ENCODE measurements at regions not wholly inside any gene's neighbourhood (a gene's known extent, or its start where the extent isn't known, plus 50 kb on each side); places are given as distances from the start of the nearest gene placed in this dataset.

DNA sequence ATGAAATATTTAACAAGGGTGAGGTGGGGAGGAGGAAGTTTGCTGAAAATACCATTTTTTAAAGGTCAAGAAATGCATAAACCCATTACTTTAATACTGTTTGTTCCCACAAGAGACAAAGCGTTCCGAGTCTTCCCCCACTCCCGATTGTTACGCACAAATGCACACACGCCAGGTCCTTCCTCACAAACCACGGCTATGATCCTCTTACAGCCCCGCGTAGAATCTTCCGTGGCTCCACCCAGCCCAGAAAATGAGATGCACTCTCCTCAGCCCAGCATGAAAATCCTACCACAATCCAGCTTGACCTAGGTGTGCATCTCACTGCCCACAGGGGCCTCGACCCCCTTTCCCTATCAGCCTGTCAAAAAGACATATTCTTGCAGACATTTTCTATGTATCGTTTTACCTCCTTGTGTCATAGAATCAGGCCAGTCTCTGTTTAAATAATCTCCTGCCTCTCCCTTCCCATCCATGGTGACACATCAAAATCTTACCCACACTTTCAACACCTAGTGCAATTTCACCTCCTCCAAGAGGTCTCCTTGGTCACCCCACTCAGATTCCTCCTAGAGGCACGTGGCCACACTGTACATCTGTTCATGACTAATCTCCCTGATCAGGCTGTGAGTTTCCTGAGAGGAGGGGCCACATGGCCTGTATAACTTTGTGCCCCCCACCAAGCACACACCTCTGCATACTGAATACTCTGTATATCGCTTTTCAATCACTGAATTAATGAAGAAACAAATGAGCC, 491.0 kb upstream of the KLHL29 start:
- Mint-ChIP-seq H3K4me3 (no peak overlapping the region), H3K9me3 (ENCODE audit: low read depth) (no peaks in the 10 kb centered on the region), H3K36me3 (ENCODE audit: low read depth) (no peaks in the 10 kb centered on the region), H3K27ac (no peak overlapping the region), H3K27me3 (no peaks in the 10 kb centered on the region), H3K4me1 (no peaks in the 10 kb centered on the region)
- no peak for DNase-seq
- POLR2A ChIA-PET = no interaction called here
- CTCF ChIA-PET = no interaction called here
- intact Hi-C loops (cut with DNase I, micrococcal nuclease) = no loop called here
- ATAC-seq = no peak

DNA sequence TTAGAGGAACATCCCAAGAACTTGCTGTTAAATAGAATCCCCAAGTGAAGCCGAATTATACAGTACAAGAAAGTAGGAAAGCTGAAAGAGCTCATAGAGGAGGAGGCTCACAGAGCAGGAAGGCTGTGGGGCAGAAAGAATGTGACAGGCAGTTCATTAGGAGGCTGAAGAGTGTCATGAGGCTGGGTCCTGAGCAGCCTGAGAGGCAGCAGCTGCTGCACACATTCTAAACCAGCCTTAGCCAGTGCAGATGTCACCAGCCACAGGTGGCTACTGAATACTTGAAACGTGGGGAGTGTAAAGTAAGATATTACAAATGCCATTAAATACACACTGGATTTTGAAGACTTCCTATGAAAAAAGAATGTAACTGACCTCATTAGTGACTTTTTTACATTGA, 490.2 kb upstream of the KLHL29 start:
- Mint-ChIP-seq H3K27me3 (peaks cover 2% of the 10 kb centered on the region), H3K9me3 (ENCODE audit: low read depth) (no peaks in the 10 kb centered on the region), H3K4me3 (no peak overlapping the region), H3K36me3 (ENCODE audit: low read depth) (no peaks in the 10 kb centered on the region), H3K27ac (no peak overlapping the region), H3K4me1 (no peaks in the 10 kb centered on the region)
- POLR2A ChIA-PET = no interaction called here
- DNase-seq = no peak
- intact Hi-C loops (cut with DNase I, micrococcal nuclease) = no loop called here
- CTCF ChIA-PET = no interaction called here
- no peak for ATAC-seq

GRCh38 chr2:22897428-22897827, 487.6 kb upstream of the KLHL29 start:
- H3K4me1 Mint-ChIP-seq = no peaks in the 10 kb centered on the region
- ChIA-PET CTCF (no interaction called here), POLR2A (no interaction called here)
- H3K27me3 Mint-ChIP-seq = peaks cover 3% of the 10 kb centered on the region
- no peaks in the 10 kb centered on the region for H3K36me3 Mint-ChIP-seq (ENCODE audit: low read depth)
- H3K27ac Mint-ChIP-seq = no peak overlapping the region
- no peaks in the 10 kb centered on the region for H3K9me3 Mint-ChIP-seq (ENCODE audit: low read depth)
- ATAC-seq (no peak), DNase-seq (no peak)
- intact Hi-C loops (cut with DNase I, micrococcal nuclease) = no loop called here
- no peak overlapping the region for H3K4me3 Mint-ChIP-seq

- POLR2A ChIA-PET = no interaction called here
- peaks cover 4% of the 10 kb centered on the region for H3K27me3 Mint-ChIP-seq
- CTCF ChIA-PET = no interaction called here
- no peaks in the 10 kb centered on the region for H3K36me3 Mint-ChIP-seq (ENCODE audit: low read depth)
- no peak for ATAC-seq
- DNase-seq = no peak
- H3K4me1 Mint-ChIP-seq = no peaks in the 10 kb centered on the region
- H3K27ac Mint-ChIP-seq = no peak overlapping the region
- H3K9me3 Mint-ChIP-seq (ENCODE audit: low read depth) = no peaks in the 10 kb centered on the region
- intact Hi-C loops (cut with DNase I, micrococcal nuclease) = no loop called here
- no peak overlapping the region for H3K4me3 Mint-ChIP-seq
These were observed 484.3 kb upstream of the KLHL29 start for GRCh38 chr2:22900674-22901073.

DNA sequence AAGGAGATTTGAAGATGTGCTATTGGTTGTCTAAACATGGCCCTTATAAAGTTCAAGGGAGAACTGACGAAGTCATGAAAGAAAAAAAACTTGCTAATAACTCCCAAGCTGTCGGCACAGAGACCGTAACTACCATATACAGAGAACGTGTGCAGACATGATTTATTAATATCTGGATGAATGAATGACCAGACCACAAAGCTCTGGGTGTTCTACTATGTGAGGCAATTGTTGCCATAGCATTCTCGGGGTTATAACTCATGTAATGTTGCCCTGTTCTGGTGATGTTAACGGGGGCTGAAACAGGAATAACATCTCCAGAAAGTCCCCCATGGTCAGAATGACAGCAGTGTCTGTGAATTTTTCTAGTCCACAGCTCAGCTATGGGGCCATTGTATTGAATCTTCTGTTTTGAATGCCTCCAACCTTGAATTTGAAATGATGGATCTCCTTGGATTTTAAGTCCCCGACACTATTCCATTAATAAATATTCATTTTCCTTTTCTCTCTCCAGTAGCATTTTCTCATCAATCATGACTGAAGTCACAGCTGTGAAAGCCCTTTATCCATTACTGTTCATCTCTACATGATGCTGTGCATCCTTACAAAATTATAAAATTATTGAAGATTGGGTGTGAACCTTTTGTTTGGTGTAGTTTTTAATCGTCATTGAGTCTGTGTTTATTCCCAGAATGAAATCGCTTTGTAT, 483.4 kb upstream of the KLHL29 start:
- no peak for ATAC-seq

GRCh38 chr2:22902180-22902550, 482.8 kb upstream of the KLHL29 start:
- Mint-ChIP-seq H3K27ac (no peak overlapping the region), H3K27me3 (peaks cover 4% of the 10 kb centered on the region), H3K9me3 (ENCODE audit: low read depth) (no peaks in the 10 kb centered on the region), H3K36me3 (ENCODE audit: low read depth) (no peaks in the 10 kb centered on the region), H3K4me3 (no peak overlapping the region), H3K4me1 (no peaks in the 10 kb centered on the region)
- ChIA-PET CTCF (no interaction called here), POLR2A (no interaction called here)
- intact Hi-C loops (cut with DNase I, micrococcal nuclease) = no loop called here
- no peak for DNase-seq
- ATAC-seq = no peak

More for the DNA sequence above, 483.4 kb upstream of the KLHL29 start:
- CTCF ChIA-PET = interaction anchor here (0.6 kb wide), 1 partner anchor 1094 kb away, joined by 4 read pairs; no protein-coding TSS in a partner anchor
- H3K27me3 Mint-ChIP-seq = peaks cover 4% of the 10 kb centered on the region
- intact Hi-C loops (cut with DNase I, micrococcal nuclease) = no loop called here
- H3K9me3 Mint-ChIP-seq (ENCODE audit: low read depth) = no peaks in the 10 kb centered on the region
- no peak for DNase-seq
- POLR2A ChIA-PET = no interaction called here
- H3K36me3 Mint-ChIP-seq (ENCODE audit: low read depth) = no peaks in the 10 kb centered on the region
- no peak overlapping the region for H3K4me3 Mint-ChIP-seq
- H3K4me1 Mint-ChIP-seq = no peaks in the 10 kb centered on the region
- H3K27ac Mint-ChIP-seq = no peak overlapping the region

DNA sequence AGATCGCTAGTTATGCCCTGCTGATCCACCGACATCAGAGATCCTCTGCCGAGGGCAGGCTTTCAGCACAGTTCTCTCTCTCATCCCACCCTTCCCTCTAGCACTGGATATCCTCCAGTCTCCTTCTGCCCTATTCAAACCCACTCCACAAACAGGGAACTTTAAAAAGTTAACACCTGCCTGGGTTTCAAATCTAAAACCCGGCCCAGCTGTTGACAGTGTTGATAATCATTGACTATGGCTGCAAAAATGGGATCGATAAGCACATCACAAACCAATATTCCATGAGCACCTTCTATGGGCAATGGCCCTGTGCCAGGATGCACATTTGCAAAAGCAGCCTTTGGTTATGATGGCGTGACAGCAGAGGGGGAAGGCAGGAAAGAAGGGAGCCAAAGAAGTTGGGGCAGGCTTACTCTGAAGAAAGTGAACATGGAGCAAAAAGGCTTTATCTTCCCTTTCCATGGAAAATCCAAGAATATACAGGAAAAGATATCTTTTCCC, 482.3 kb upstream of the KLHL29 start:
- H3K36me3 Mint-ChIP-seq (ENCODE audit: low read depth) = no peaks in the 10 kb centered on the region
- ATAC-seq = no peak
- H3K27me3 Mint-ChIP-seq = peaks cover 4% of the 10 kb centered on the region
- ChIA-PET POLR2A (no interaction called here), CTCF (no interaction called here)
- no peak for DNase-seq
- no peak overlapping the region for H3K4me3 Mint-ChIP-seq
- no peaks in the 10 kb centered on the region for H3K4me1 Mint-ChIP-seq
- no peaks in the 10 kb centered on the region for H3K9me3 Mint-ChIP-seq (ENCODE audit: low read depth)
- intact Hi-C loops (cut with DNase I, micrococcal nuclease) = no loop called here
- no peak overlapping the region for H3K27ac Mint-ChIP-seq

GRCh38 chr2:22903616-22904015, 481.4 kb upstream of the KLHL29 start:
- CTCF ChIA-PET = no interaction called here
- intact Hi-C loops (cut with DNase I, micrococcal nuclease) = no loop called here
- H3K4me3 Mint-ChIP-seq = no peak overlapping the region

GRCh38 chr2:22904126-22904684, 480.8 kb upstream of the KLHL29 start:
- ATAC-seq (no peak), DNase-seq (peak; percentile 46)
- POLR2A ChIA-PET = no interaction called here
- Mint-ChIP-seq H3K36me3 (ENCODE audit: low read depth) (no peaks in the 10 kb centered on the region), H3K27ac (no peak overlapping the region), H3K4me1 (no peaks in the 10 kb centered on the region), H3K9me3 (ENCODE audit: low read depth) (no peaks in the 10 kb centered on the region), H3K27me3 (peaks cover 8% of the 10 kb centered on the region), H3K4me3 (no peak overlapping the region)
- intact Hi-C loops (cut with DNase I, micrococcal nuclease) = no loop called here
- CTCF ChIA-PET = no interaction called here

More at GRCh38 chr2:22903616-22904015, 481.4 kb upstream of the KLHL29 start:
- Mint-ChIP-seq H3K27me3 (peaks cover 8% of the 10 kb centered on the region), H3K27ac (no peak overlapping the region), H3K4me1 (no peaks in the 10 kb centered on the region), H3K9me3 (ENCODE audit: low read depth) (no peaks in the 10 kb centered on the region), H3K36me3 (ENCODE audit: low read depth) (no peaks in the 10 kb centered on the region)
- ATAC-seq (no peak), DNase-seq (no peak)
- POLR2A ChIA-PET = no interaction called here

GRCh38 chr2:22907330-22907729, 477.6 kb upstream of the KLHL29 start:
- ATAC-seq (no peak), DNase-seq (no peak)
- no peak overlapping the region for H3K4me3 Mint-ChIP-seq
- POLR2A ChIA-PET = no interaction called here
- intact Hi-C loops (cut with DNase I, micrococcal nuclease) = no loop called here
- H3K4me1 Mint-ChIP-seq = no peaks in the 10 kb centered on the region
- peaks cover 10% of the 10 kb centered on the region for H3K27me3 Mint-ChIP-seq
- H3K36me3 Mint-ChIP-seq (ENCODE audit: low read depth) = no peaks in the 10 kb centered on the region
- no peak overlapping the region for H3K27ac Mint-ChIP-seq
- CTCF ChIA-PET = no interaction called here
- peaks cover 2% of the 10 kb centered on the region for H3K9me3 Mint-ChIP-seq (ENCODE audit: low read depth)

GRCh38 chr2:22912398-22912797, 472.6 kb upstream of the KLHL29 start:
- CTCF ChIA-PET = interaction anchor here (0.6 kb wide), 1 partner anchor 354 kb away, joined by 3 read pairs; no protein-coding TSS in a partner anchor
- Mint-ChIP-seq H3K27ac (no peak overlapping the region), H3K4me1 (no peaks in the 10 kb centered on the region), H3K36me3 (ENCODE audit: low read depth) (no peaks in the 10 kb centered on the region), H3K9me3 (ENCODE audit: low read depth) (peaks cover 2% of the 10 kb centered on the region), H3K27me3 (peaks cover 9% of the 10 kb centered on the region), H3K4me3 (no peak overlapping the region)
- intact Hi-C loops (cut with DNase I, micrococcal nuclease) = no loop called here
- ATAC-seq (no peak), DNase-seq (no peak)
- POLR2A ChIA-PET = interaction anchor here (0.6 kb wide), 1 partner anchor 644 kb away, joined by 4 read pairs; no protein-coding TSS in a partner anchor

DNA sequence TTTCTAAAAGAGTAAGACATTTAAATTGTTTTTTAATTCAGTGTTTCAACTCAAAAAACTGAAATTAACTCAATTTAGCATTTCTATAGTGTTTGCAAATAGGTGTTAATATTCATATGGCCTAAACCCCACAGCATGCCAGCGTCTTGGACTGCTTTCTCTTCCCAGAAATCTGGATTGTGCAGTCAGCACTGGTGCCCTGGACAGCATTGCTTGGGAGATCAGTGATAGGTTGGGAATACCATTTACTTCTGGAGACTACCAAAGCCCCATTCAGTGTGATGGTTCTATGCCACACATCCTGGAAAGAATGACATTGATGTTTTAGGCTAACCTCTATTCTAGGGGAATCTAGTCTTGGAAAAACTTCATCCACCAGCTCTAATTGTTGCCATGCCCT, 455.0 kb upstream of the KLHL29 start:
- Mint-ChIP-seq H3K4me1 (no peaks in the 10 kb centered on the region), H3K36me3 (ENCODE audit: low read depth) (no peaks in the 10 kb centered on the region), H3K9me3 (ENCODE audit: low read depth) (peaks cover 6% of the 10 kb centered on the region), H3K27ac (no peak overlapping the region), H3K4me3 (no peak overlapping the region), H3K27me3 (peaks cover 10% of the 10 kb centered on the region)
- ChIA-PET POLR2A (no interaction called here), CTCF (no interaction called here)
- DNase-seq (no peak), ATAC-seq (no peak)
- intact Hi-C loops (cut with DNase I, micrococcal nuclease) = no loop called here

Data from activated CD4-positive, alpha-beta T cell treated with anti-CD3 and anti-CD28 coated beads for 36 hours (primary cell).